IMR-90 (cell line): ENCODE measurements at regions not wholly inside any gene's neighbourhood (a gene's known extent, or its start where the extent isn't known, plus 50 kb on each side); places are given as distances from the start of the nearest gene placed in this dataset.

Experiments
- ATAC-seq: fragments of 200-7000 bp; cut with Tn5 transposase; 2 replicates; pipeline ENCODE4 v1.9.1; 2020; ENCODE audit warnings: low read depth, mild to moderate bottlenecking, moderate library complexity
- BruUV-seq: library from RNA; stranded (reverse); fragments of 400-500 nt; replicated peaks from 2 replicates; lab custom pipeline; 2021; lab: Mats Ljungman, UMichigan
- CTCF ChIA-PET: fragments of 300-600 bp; formaldehyde crosslinking; extraction: SDS; loops from one replicate; lab custom pipeline; 2021; ENCODE audit warnings: antibody characterized with exemption; lab: Yijun Ruan, JAX
- POLR2A ChIA-PET: fragments of 300-600 bp; sonication (Branson Sonifier 250); formaldehyde crosslinking; loops from one replicate; lab custom pipeline; 2022; ENCODE audit warnings: antibody characterized with exemption; ENCODE audit not compliant: unreplicated experiment; lab: Charles Lee
- DNase-seq: peaks from one replicate; pipeline ENCODE4 v3.0.0; 2013
- H2AFZ ChIP-seq: replicated peaks from 2 replicates; pipeline ENCODE3; 2013; ENCODE audit warnings: low read length, mild to moderate bottlenecking; ENCODE audit not compliant: poor library complexity
- H2AK5ac ChIP-seq: 2 replicates; pipeline ENCODE4 v1.6.1; 2013; ENCODE audit warnings: low read depth, low read length, inconsistent platforms
- H2AK9ac ChIP-seq: replicated peaks from 2 replicates; pipeline ENCODE3; 2013; ENCODE audit warnings: mild to moderate bottlenecking, low read depth, low read length, moderate library complexity; ENCODE audit not compliant: poor library complexity
- H2BK120ac ChIP-seq: 2 replicates; pipeline ENCODE4 v1.6.1; 2013; ENCODE audit warnings: low read depth, low read length, inconsistent platforms
- H2BK15ac ChIP-seq: 3 replicates; pipeline ENCODE4 v1.6.1; 2013; ENCODE audit warnings: low read depth, low read length, inconsistent platforms
- H2BK20ac ChIP-seq: 2 replicates; pipeline ENCODE4 v1.6.1; 2013; ENCODE audit warnings: low read depth, mild to moderate bottlenecking, inconsistent platforms, low read length, moderate library complexity
- H2BK5ac ChIP-seq: 2 replicates; pipeline ENCODE4 v1.6.1; 2013; ENCODE audit warnings: mild to moderate bottlenecking, low read depth, low read length, inconsistent platforms; ENCODE audit not compliant: poor library complexity, severe bottlenecking
- H3K14ac ChIP-seq: replicated peaks from 2 replicates; pipeline ENCODE4 v1.6.1; 2013; ENCODE audit warnings: low read depth, low read length, inconsistent platforms
- H3K18ac ChIP-seq: 2 replicates; pipeline ENCODE4 v1.6.1; 2013; ENCODE audit warnings: low read depth, low read length, control low read depth
- H3K23ac ChIP-seq: 2 replicates; pipeline ENCODE4 v1.6.1; 2013; ENCODE audit warnings: low read depth, low read length, inconsistent platforms
- H3K27ac ChIP-seq: 2 replicates; pipeline ENCODE4 v1.5.1; 2013; ENCODE audit warnings: mild to moderate bottlenecking, control low read depth, low read length; ENCODE audit not compliant: insufficient read depth
- H3K27me3 ChIP-seq: 2 replicates; pipeline ENCODE4 v1.6.1; 2013; ENCODE audit warnings: low read length; ENCODE audit not compliant: control insufficient read depth, insufficient read depth
- H3K36me3 ChIP-seq: 2 replicates; pipeline ENCODE4 v1.6.1; 2013; ENCODE audit warnings: low read length, mixed read lengths; ENCODE audit not compliant: control insufficient read depth, insufficient read depth
- H3K4ac ChIP-seq: 2 replicates; pipeline ENCODE4 v1.6.1; 2013; ENCODE audit warnings: low read depth, low read length, inconsistent platforms
- H3K4me1 ChIP-seq: 2 replicates; pipeline ENCODE4 v1.6.1; 2013; ENCODE audit warnings: low read length, mixed read lengths; ENCODE audit not compliant: control insufficient read depth, insufficient read depth
- H3K4me2 ChIP-seq: 2 replicates; pipeline ENCODE4 v1.6.1; 2013; ENCODE audit warnings: low read depth, mild to moderate bottlenecking, control low read depth, low read length, moderate library complexity
- H3K4me3 ChIP-seq: 2 replicates; pipeline ENCODE4 v1.5.1; 2013; ENCODE audit warnings: low read depth, mild to moderate bottlenecking, control low read depth, low read length, moderate library complexity; ENCODE audit not compliant: insufficient read depth
- H3K56ac ChIP-seq: 2 replicates; pipeline ENCODE4 v1.6.1; 2013; ENCODE audit warnings: low read length, inconsistent platforms; ENCODE audit not compliant: insufficient read depth; ENCODE audit errors: extremely low read depth
- H3K79me1 ChIP-seq, 2 experiments: 2 replicates each; pipeline ENCODE4 v1.6.1; 2013; ENCODE audit warnings: low read length in 2 of 2, inconsistent platforms in 1 of 2, low read depth in 1 of 2
- H3K9ac ChIP-seq: 2 replicates; pipeline ENCODE4 v1.6.1; 2013; ENCODE audit warnings: low read depth, low read length, control low read depth
- H3K9me1 ChIP-seq: 2 replicates; pipeline ENCODE4 v1.6.1; 2013; ENCODE audit warnings: low read length, inconsistent platforms; ENCODE audit not compliant: insufficient read depth
- H3K9me3 ChIP-seq: 2 replicates; pipeline ENCODE4 v1.6.1; 2013; ENCODE audit warnings: low read length; ENCODE audit not compliant: control insufficient read depth, insufficient read depth
- H4K20me1 ChIP-seq: 2 replicates; pipeline ENCODE4 v1.6.1; 2013; ENCODE audit warnings: low read length, inconsistent platforms; ENCODE audit not compliant: insufficient read depth
- H4K5ac ChIP-seq: 2 replicates; pipeline ENCODE4 v1.6.1; 2013; ENCODE audit warnings: mild to moderate bottlenecking, low read depth, low read length, control low read depth
- H4K8ac ChIP-seq, 2 experiments: 2 replicates each; pipeline ENCODE4 v1.6.1; 2013; ENCODE audit warnings: low read depth in 2 of 2, low read length in 2 of 2, control low read depth in 1 of 2, inconsistent platforms in 1 of 2
- H4K91ac ChIP-seq: 2 replicates; pipeline ENCODE4 v1.6.1; 2013; ENCODE audit warnings: low read depth, low read length, inconsistent platforms; ENCODE audit not compliant: insufficient read depth
- CEBPB ChIP-seq: IDR thresholded peaks from 2 replicates; pipeline ENCODE4 v1.6.1; 2012; ENCODE audit warnings: low read depth, low read length, improper control_type of control experiment
- CHD1 ChIP-seq: IDR thresholded peaks from 2 replicates; pipeline ENCODE4 v1.6.1; 2012; ENCODE audit warnings: low read depth, low read length, improper control_type of control experiment
- FOS ChIP-seq: fragments of 150-350 bp; IDR thresholded peaks from 2 replicates; pipeline ENCODE4 v1.6.1; 2016; ENCODE audit warnings: low read depth, low read length
- POLR2A ChIP-seq: IDR thresholded peaks from 2 replicates; pipeline ENCODE4 v1.6.1; 2012; ENCODE audit warnings: mild to moderate bottlenecking, low read depth, low read length
- RAD21 ChIP-seq: IDR thresholded peaks from 2 replicates; pipeline ENCODE4 v1.6.1; 2012; ENCODE audit warnings: low read length, improper control_type of control experiment
- RFX5 ChIP-seq: IDR thresholded peaks from 2 replicates; pipeline ENCODE4 v1.8.0; 2012; ENCODE audit warnings: low read depth, mild to moderate bottlenecking, low read length, moderate library complexity
- SMC3 ChIP-seq: fragments of 150-350 bp; IDR thresholded peaks from 2 replicates; pipeline ENCODE4 v1.6.1; 2016; ENCODE audit warnings: low read depth, mild to moderate bottlenecking, antibody characterized with exemption, low read length, moderate library complexity
- WGBS, 2 experiments: methylation state at CpG; one replicate each; pipeline versions ENCODE4 v1.1.5 to v1.1.7; 2013; ENCODE audit warnings: missing lambda C conversion rate in 2 of 2; ENCODE audit not compliant: insufficient read length in 1 of 2; ENCODE audit errors: extremely low coverage in 2 of 2; 5-methylcytosine and 5-hydroxymethylcytosine counted together
- dilution Hi-C: fragments of 300-500 bp; cut with HindIII; formaldehyde crosslinking; loops from one replicate; pipeline ENCODE4 v1.14.3; 2018; ENCODE audit warnings: low sequenced_read_pairs; ENCODE audit not compliant: unreplicated experiment
- in situ Hi-C: fragments of 300-500 bp; cut with MboI; formaldehyde crosslinking; loops from 3 replicates; pipeline ENCODE4 v1.14.3; 2019; ENCODE audit warnings: low sequenced_read_pairs, inconsistent platforms, mixed read lengths
- intact Hi-C: fragments of 100-400 bp; cut with micrococcal nuclease; formaldehyde crosslinking; loops from 2 replicates; pipeline ENCODE4 v1.10.0; 2022
- TF ChIP-seq, protein P1 (sequence below): fragments of 150-350 bp; IDR thresholded peaks from 2 replicates; pipeline ENCODE4 v1.6.1; 2017; ENCODE audit warnings: mild to moderate bottlenecking, antibody characterized with exemption, low read length, low read depth

DNA sequence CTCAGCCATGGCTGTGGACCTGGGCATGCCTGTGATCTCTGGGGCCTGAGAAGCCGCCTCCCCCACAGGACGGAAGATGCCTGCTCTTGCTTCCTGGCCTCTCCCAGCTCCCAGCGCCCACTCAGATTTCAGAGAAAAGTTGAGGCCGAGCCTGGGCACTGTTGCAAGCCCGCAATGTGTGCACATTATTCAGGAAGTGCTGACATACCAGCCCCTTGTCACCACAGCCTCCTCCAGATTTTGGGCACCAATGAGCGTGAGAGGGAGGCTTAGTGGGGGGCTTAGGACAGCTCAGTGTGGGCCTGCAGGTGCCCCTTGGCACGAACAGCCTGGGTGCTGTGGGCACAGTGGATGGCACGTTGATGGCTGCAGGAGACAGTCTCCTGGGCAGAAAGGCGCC is 1400.9 kb upstream of the ALCAM start:
- no peak overlapping the region for H2BK15ac ChIP-seq
- ChIA-PET POLR2A (no interaction called here), CTCF (no interaction called here)
- H3K9me3 ChIP-seq, result 0 out of 2 replicates have a peak, but pooled peaks cover 2% of the 10 kb centered on the region
- no peak overlapping the region for H3K9ac ChIP-seq
- ATAC-seq, result no peak
- 49% methylated on average over 2 of the region's 9 CpGs; no CpG with 5 or more reads in 1 of the 2 experiments for WGBS, 2 experiments
- no peak for DNase-seq
- H3K36me3 ChIP-seq, result no peaks in the 10 kb centered on the region
- H2AFZ ChIP-seq, result no peak overlapping the region
- BruUV-seq, result no TSS peak
- H3K9me1 ChIP-seq, result no peaks in the 10 kb centered on the region
- no peak overlapping the region for H2BK120ac ChIP-seq
- in situ Hi-C loops (no loop called here), dilution Hi-C loops (no loop called here), intact Hi-C loops (no loop called here)
- H4K91ac ChIP-seq, result no peak overlapping the region
- no peaks in the 10 kb centered on the region for H4K20me1 ChIP-seq
- H3K4me1 ChIP-seq, result no peaks in the 10 kb centered on the region
- H3K79me1 ChIP-seq, result no peaks in the 10 kb centered on the region
- no peak overlapping the region for H2AK9ac ChIP-seq
- H3K14ac ChIP-seq, result no peak overlapping the region
- no peak overlapping the region for H3K4ac ChIP-seq
- H3K4me2 ChIP-seq, result no peak overlapping the region
- TF ChIP-seq RAD21 (no peak), CHD1 (no peak), RFX5 (no peak), FOS (no peak), SMC3 (no peak), POLR2A (no peak), CEBPB (no peak)
- TF ChIP-seq, protein P1, sequence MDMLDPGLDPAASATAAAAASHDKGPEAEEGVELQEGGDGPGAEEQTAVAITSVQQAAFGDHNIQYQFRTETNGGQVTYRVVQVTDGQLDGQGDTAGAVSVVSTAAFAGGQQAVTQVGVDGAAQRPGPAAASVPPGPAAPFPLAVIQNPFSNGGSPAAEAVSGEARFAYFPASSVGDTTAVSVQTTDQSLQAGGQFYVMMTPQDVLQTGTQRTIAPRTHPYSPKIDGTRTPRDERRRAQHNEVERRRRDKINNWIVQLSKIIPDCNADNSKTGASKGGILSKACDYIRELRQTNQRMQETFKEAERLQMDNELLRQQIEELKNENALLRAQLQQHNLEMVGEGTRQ, result no peak
- H2BK20ac ChIP-seq, result no peak overlapping the region
- no peak overlapping the region for H2BK5ac ChIP-seq
- no peak overlapping the region for H4K5ac ChIP-seq
- H3K4me3 ChIP-seq, result no peak overlapping the region
- no peak overlapping the region for H3K23ac ChIP-seq
- no peak overlapping the region for H3K27ac ChIP-seq
- H4K8ac ChIP-seq, result no peak overlapping the region
- H3K18ac ChIP-seq, result no peak overlapping the region
- no peak overlapping the region for H2AK5ac ChIP-seq
- no peaks in the 10 kb centered on the region for H3K27me3 ChIP-seq
- no peak overlapping the region for H3K56ac ChIP-seq
